K562 (cell line): ENCODE measurements at regions not wholly inside any gene's neighbourhood (a gene's known extent, or its start where the extent isn't known, plus 50 kb on each side); places are given as distances from the start of the nearest gene placed in this dataset.

Experiments
- ATAC-seq: fragments of 200-7000 bp; cut with Tn5 transposase; 3 replicates; pipeline ENCODE4 v1.9.1; 2020; ENCODE audit warnings: moderate library complexity
- BruUV-seq: library from RNA; stranded (reverse); fragments of 400-500 nt; replicated peaks from 2 replicates; lab custom pipeline; 2021; lab: Mats Ljungman, UMichigan
- CTCF ChIA-PET: fragments of 300-600 bp; formaldehyde crosslinking; extraction: SDS; loops from one replicate; lab custom pipeline; 2021; ENCODE audit warnings: low intra/inter-chr PET ratio; lab: Yijun Ruan, JAX
- POLR2A ChIA-PET: fragments of 300-600, 350-650 bp; sonication (Branson Sonifier 250); formaldehyde crosslinking; extraction: SDS; loops from one replicate; lab custom pipeline; 2021; ENCODE audit warnings: antibody characterized with exemption, inconsistent platforms; lab: Yijun Ruan, JAX
- DNase-seq, 4 experiments: peaks; one replicate each; pipeline versions ENCODE4 v3.0.0 to v3.0.0-alpha.2; 2011 to 2018; ENCODE audit warnings: low spot score in 3 of 4, mixed read lengths in 3 of 4; ENCODE audit errors: extremely low read depth in 1 of 4
- FAIRE-seq: peaks from 2 replicates; lab custom pipeline; 2011; peaks lifted over from hg19 to GRCh38; lab: Jason Lieb, UNC
- H2AFZ ChIP-seq: 2 replicates; pipeline ENCODE4 v1.6.0; 2011; ENCODE audit warnings: low read depth, low read length, control low read depth, inconsistent platforms
- H3K27ac ChIP-seq: fragments of 200-600 bp; 3 replicates; pipeline ENCODE4 v1.8.0; 2011; ENCODE audit warnings: low read depth, mild to moderate bottlenecking, control low read depth, inconsistent platforms, low read length, moderate library complexity, mixed read lengths; ENCODE audit errors: extremely low read depth
- H3K27me3 ChIP-seq, 2 experiments: fragments of 300-600 bp in 1 of 2; 2 replicates in 1 of 2; 3 replicates in 1 of 2; pipeline versions ENCODE4 v1.6.0 to v1.8.0; 2011; ENCODE audit warnings: inconsistent platforms in 2 of 2, low read length in 2 of 2, mild to moderate bottlenecking in 1 of 2, mixed read lengths in 1 of 2, moderate library complexity in 1 of 2; ENCODE audit not compliant: control insufficient read depth in 2 of 2, insufficient read depth in 2 of 2
- H3K36me3 ChIP-seq: fragments of 300-600 bp; 3 replicates; pipeline ENCODE4 v1.8.0; 2011; ENCODE audit warnings: mild to moderate bottlenecking, low read length, inconsistent platforms; ENCODE audit not compliant: control insufficient read depth, insufficient read depth
- H3K4me1 ChIP-seq, 2 experiments: fragments of 200-600 bp in 1 of 2; replicated peaks in 1 of 2; 2 replicates in 1 of 2; 3 replicates in 1 of 2; pipeline versions ENCODE4 v1.5.1 to v1.8.0; 2011; ENCODE audit warnings: inconsistent platforms in 2 of 2, low read length in 2 of 2, mild to moderate bottlenecking in 1 of 2, mixed read lengths in 1 of 2, moderate library complexity in 1 of 2; ENCODE audit not compliant: control insufficient read depth in 2 of 2, insufficient read depth in 2 of 2
- H3K4me2 ChIP-seq: 2 replicates; pipeline ENCODE4 v1.6.1; 2011; ENCODE audit warnings: low read length, control low read depth, inconsistent platforms, mixed read lengths; ENCODE audit not compliant: insufficient read depth
- H3K4me3 ChIP-seq: fragments of 200-600 bp; sonication (generic), shearing (Covaris generic); 2 replicates; pipeline ENCODE4 v1.5.1; 2016; ENCODE audit warnings: control low read depth, inconsistent platforms
- H3K79me2 ChIP-seq: fragments of 200-600 bp; 3 replicates; pipeline ENCODE4 v1.8.0; 2011; ENCODE audit warnings: low read length, inconsistent platforms; ENCODE audit not compliant: control insufficient read depth, insufficient read depth
- H3K9ac ChIP-seq, 2 experiments: 2 replicates each; pipeline versions ENCODE4 v1.6.0 to v1.6.1; 2011; ENCODE audit warnings: low read depth in 2 of 2, low read length in 2 of 2, control low read depth in 1 of 2, inconsistent platforms in 1 of 2, mild to moderate bottlenecking in 1 of 2, mixed read lengths in 1 of 2; ENCODE audit not compliant: insufficient read depth in 1 of 2
- H3K9me1 ChIP-seq: one replicate; pipeline ENCODE4 v1.6.0; 2011; ENCODE audit warnings: inconsistent platforms, mild to moderate bottlenecking, low read length, moderate library complexity; ENCODE audit not compliant: control insufficient read depth, insufficient read depth
- H3K9me3 ChIP-seq: replicated peaks from 2 replicates; pipeline ENCODE4 v1.5.1; 2011; ENCODE audit warnings: low read depth, low read length, inconsistent platforms; ENCODE audit not compliant: control insufficient read depth, insufficient read depth
- H4K20me1 ChIP-seq: replicated peaks from 2 replicates; pipeline ENCODE4 v1.6.1; 2011; ENCODE audit warnings: low read length, inconsistent platforms, mixed read lengths; ENCODE audit not compliant: control insufficient read depth, insufficient read depth
- BCL6 ChIP-seq: fragments of 250-450 bp; sonication (Bioruptor Pico); IDR thresholded peaks from 2 replicates; pipeline ENCODE4 v1.4.0; 2020
- CHAMP1 ChIP-seq: fragments of 450-650 bp; IDR thresholded peaks from 2 replicates; pipeline ENCODE4 v1.6.1; 2016; ENCODE audit warnings: mild to moderate bottlenecking
- FOS ChIP-seq: IDR thresholded peaks from 3 replicates; pipeline ENCODE4 v1.6.1; 2011; ENCODE audit not compliant: insufficient read length; ENCODE audit errors: extremely low read depth
- FOXJ3 ChIP-seq: sonication (generic); formaldehyde crosslinking; IDR thresholded peaks from 2 replicates; pipeline ENCODE4 v1.4.0; 2020; ENCODE audit warnings: mild to moderate bottlenecking, missing genetic modification reagents
- JUND ChIP-seq, 2 experiments: IDR thresholded peaks; 2 replicates in 1 of 2; 3 replicates in 1 of 2; pipeline ENCODE4 v1.6.1; 2011; ENCODE audit warnings: borderline replicate concordance in 2 of 2, low read depth in 2 of 2, low read length in 2 of 2, improper control_type of control experiment in 1 of 2, missing biosample characterization in 1 of 2, missing genetic modification characterization in 1 of 2, missing genetic modification reagents in 1 of 2
- NONO ChIP-seq, 2 experiments: fragments of 200-400 bp in 1 of 2; fragments of 450-650 bp in 1 of 2; formaldehyde crosslinking in 1 of 2; IDR thresholded peaks; 2 replicates each; pipeline ENCODE4 v1.6.1; 2017; ENCODE audit warnings: low read depth in 2 of 2, mild to moderate bottlenecking in 2 of 2, moderate library complexity in 2 of 2, low read length in 1 of 2
- RB1 ChIP-seq: fragments of 450-650 bp; IDR thresholded peaks from 2 replicates; pipeline ENCODE4 v1.6.1; 2017; ENCODE audit warnings: low read depth, mild to moderate bottlenecking
- RBM15 ChIP-seq: fragments of 200-400 bp; formaldehyde crosslinking; IDR thresholded peaks from 2 replicates; pipeline ENCODE4 v1.6.1; 2018; ENCODE audit warnings: mild to moderate bottlenecking, low read length, moderate library complexity; ENCODE audit not compliant: insufficient read depth
- SMC3 ChIP-seq: conservative IDR thresholded peaks from 2 replicates; pipeline ENCODE4 v1.6.1; 2011; ENCODE audit warnings: low read depth, low read length, improper control_type of control experiment; ENCODE audit not compliant: insufficient read depth
- SRSF9 ChIP-seq: fragments of 200-400 bp; formaldehyde crosslinking; IDR thresholded peaks from 2 replicates; pipeline ENCODE4 v1.6.1; 2017; ENCODE audit warnings: low read depth, low read length, borderline replicate concordance
- TRIM28 ChIP-seq: fragments of 450-650 bp; IDR thresholded peaks from 2 replicates; pipeline ENCODE4 v1.6.1; 2017
- ZNF212 ChIP-seq: fragments of 450-650 bp; formaldehyde crosslinking; IDR thresholded peaks from 2 replicates; pipeline ENCODE4 v1.4.0; 2020; ENCODE audit warnings: mild to moderate bottlenecking
- ZNF354B ChIP-seq: fragments of 250-450 bp; sonication (Bioruptor Pico); IDR thresholded peaks from 2 replicates; pipeline ENCODE4 v1.4.0; 2020
- ZNF444 ChIP-seq: fragments of 250-450 bp; sonication (Bioruptor Pico); IDR thresholded peaks from 2 replicates; pipeline ENCODE4 v1.4.0; 2020; ENCODE audit warnings: mild to moderate bottlenecking, moderate library complexity
- WGBS: fragments of 100-300 bp; shearing (Covaris generic); methylation state at CpG from one replicate; pipeline ENCODE4 v1.1.6; 2016; ENCODE audit warnings: low coverage, mixed read lengths; ENCODE audit not compliant: insufficient coverage; ENCODE audit errors: missing lambda C conversion rate; 5-methylcytosine and 5-hydroxymethylcytosine counted together
- in situ Hi-C: fragments of 300-500 bp; cut with MboI; formaldehyde crosslinking; loops from 4 replicates; pipeline ENCODE4 v1.15.0; 2018; ENCODE audit warnings: inconsistent platforms, mixed read lengths
- intact Hi-C: fragments of 100-400 bp; cut with micrococcal nuclease; formaldehyde crosslinking; loops from 2 replicates; pipeline ENCODE4 v1.14.2; 2022

GRCh38 chr12:25854991-25855390, 103.5 kb upstream of the RASSF8 start:
- H3K4me1 ChIP-seq = no peaks in the 10 kb centered on the region
- BruUV-seq = no TSS peak
- H3K4me2 ChIP-seq = no peak overlapping the region
- in situ Hi-C loops = no loop called here
- no peak overlapping the region for H2AFZ ChIP-seq
- H3K9me3 ChIP-seq = no peaks in the 10 kb centered on the region
- no peaks in the 10 kb centered on the region for H4K20me1 ChIP-seq
- H3K27me3 ChIP-seq = no peaks in the 10 kb centered on the region
- no peak overlapping the region for H3K4me3 ChIP-seq
- H3K79me2 ChIP-seq = no peaks in the 10 kb centered on the region
- no peak overlapping the region for H3K9ac ChIP-seq
- H3K36me3 ChIP-seq = no peaks in the 10 kb centered on the region
- ChIA-PET CTCF (no interaction called here), POLR2A (no interaction called here)
- intact Hi-C loops = no loop called here
- no peak overlapping the region for H3K27ac ChIP-seq
- no peak for DNase-seq
- no peak for ATAC-seq
- H3K9me1 ChIP-seq = no peaks in the 10 kb centered on the region
- FAIRE-seq = no peak
- TF ChIP-seq BCL6 (CRISPR knock-in tag) (no peak), RB1 (no peak), SRSF9 (no peak)
- WGBS = 0% methylated on average over 7 of the region's 7 CpGs

GRCh38 chr12:25855716-25856115, 102.8 kb upstream of the RASSF8 start:
- no peak overlapping the region for H3K9ac ChIP-seq
- H3K4me1 ChIP-seq = no peaks in the 10 kb centered on the region
- whole genome bisulfite sequencing = 2% methylated on average over 3 of the region's 3 CpGs
- H3K27me3 ChIP-seq = no peaks in the 10 kb centered on the region
- FAIRE-seq (no peak), DNase-seq (no peak), ATAC-seq (no peak)
- no peaks in the 10 kb centered on the region for H4K20me1 ChIP-seq
- H3K36me3 ChIP-seq = no peaks in the 10 kb centered on the region
- no peak overlapping the region for H2AFZ ChIP-seq
- no peaks in the 10 kb centered on the region for H3K9me3 ChIP-seq
- H3K4me2 ChIP-seq = no peak overlapping the region
- intact Hi-C loops = no loop called here
- H3K4me3 ChIP-seq = no peak overlapping the region
- H3K27ac ChIP-seq = no peak overlapping the region
- no peaks in the 10 kb centered on the region for H3K79me2 ChIP-seq
- ChIA-PET POLR2A (no interaction called here), CTCF (no interaction called here)
- BruUV-seq = no TSS peak
- H3K9me1 ChIP-seq = no peaks in the 10 kb centered on the region
- in situ Hi-C loops = no loop called here
- no peak for TF ChIP-seq ZNF212 (CRISPR knock-in tag)
- TF ChIP-seq FOXJ3 (CRISPR knock-in tag) = no peak
- no peak for TF ChIP-seq SMC3
- TF ChIP-seq NONO (IDR thresholded peaks at IDR 0.05; ENCODE audit: low read depth in 2 of 2, low read length in 1 of 2) = no peak
- no peak for TF ChIP-seq CHAMP1
- TF ChIP-seq ZNF354B = no peak
- no peak for TF ChIP-seq FOS
- no peak for TF ChIP-seq TRIM28
- no peak for TF ChIP-seq JUND (IDR thresholded peaks at IDR 0.05; ENCODE audit: borderline replicate concordance, low read depth, low read length)
- TF ChIP-seq JUND (tag; IDR thresholded peaks at IDR 0.05; ENCODE audit: borderline replicate concordance, low read depth, low read length) = no peak
- no peak for TF ChIP-seq RBM15
- no peak for TF ChIP-seq ZNF444 (CRISPR knock-in tag)
